Amniotic epithelial cell (primary cell): ENCODE measurements at regions not wholly inside any gene's neighbourhood (a gene's known extent, or its start where the extent isn't known, plus 50 kb on each side); places are given as distances from the start of the nearest gene placed in this dataset.

Source experiments
- DNase-seq: peaks from one replicate; pipeline ENCODE4 v3.0.0-alpha.2; 2010; ENCODE audit warnings: low read depth

DNA sequence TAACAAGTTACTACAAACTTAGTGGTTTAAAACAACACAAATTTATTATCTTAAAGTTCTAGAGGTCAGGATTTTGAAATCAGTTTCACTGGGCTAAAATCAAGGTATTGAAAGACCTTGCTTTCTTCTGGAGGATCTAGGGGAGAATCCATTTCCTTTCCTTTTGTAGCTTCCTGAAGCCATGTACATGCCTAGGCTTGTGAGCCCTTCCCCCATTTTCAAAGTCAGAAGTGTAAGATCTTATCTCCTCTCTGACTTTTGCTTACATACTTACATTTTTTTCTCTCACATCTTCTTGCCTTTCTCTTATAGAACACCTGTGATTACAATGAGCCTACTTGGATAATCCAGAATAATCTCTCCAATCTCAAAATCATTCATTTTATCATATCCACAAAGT lies 78.7 kb upstream of the MBOAT2 start:
- DNase-seq, result no peak

DNA sequence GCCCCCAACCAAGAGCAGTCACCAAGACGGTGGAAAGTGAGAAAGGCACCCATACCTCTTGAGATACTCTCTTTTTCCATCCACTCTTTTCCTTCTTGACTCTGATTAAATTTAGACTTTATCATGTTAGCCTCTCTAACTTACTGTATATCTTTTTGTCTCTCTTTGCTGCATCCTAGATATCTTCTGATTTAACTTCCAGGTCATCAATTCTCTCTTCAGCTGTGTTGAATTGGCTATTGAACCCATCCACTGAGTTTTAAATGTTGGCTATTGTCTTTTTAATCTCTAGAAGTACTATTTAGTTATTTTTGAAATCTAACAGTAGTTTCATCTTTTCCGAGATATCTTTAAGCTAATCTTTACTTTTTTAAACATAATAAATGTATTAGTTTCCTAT lies 78.3 kb upstream of the MBOAT2 start:
- no peak for DNase-seq

DNA sequence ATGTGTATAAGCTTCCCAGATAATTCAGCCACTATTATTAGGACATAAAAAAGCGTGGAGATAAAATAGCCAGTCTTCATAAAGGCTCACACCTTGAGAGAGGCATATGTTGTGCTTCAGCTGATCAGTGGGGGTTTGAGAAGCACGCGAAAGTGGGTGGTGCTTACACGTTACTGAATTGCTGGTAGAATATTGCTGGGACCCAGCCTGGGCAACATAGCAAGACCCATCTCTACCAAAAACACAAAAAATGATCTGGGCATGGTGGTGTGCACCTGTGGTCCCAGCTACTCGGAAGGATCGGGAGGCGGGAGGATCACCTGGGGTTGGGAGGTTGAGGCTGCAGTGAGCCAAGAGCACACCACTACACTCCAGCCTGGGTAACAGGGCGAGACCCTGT lies 74.9 kb upstream of the MBOAT2 start:
- no peak for DNase-seq

DNA sequence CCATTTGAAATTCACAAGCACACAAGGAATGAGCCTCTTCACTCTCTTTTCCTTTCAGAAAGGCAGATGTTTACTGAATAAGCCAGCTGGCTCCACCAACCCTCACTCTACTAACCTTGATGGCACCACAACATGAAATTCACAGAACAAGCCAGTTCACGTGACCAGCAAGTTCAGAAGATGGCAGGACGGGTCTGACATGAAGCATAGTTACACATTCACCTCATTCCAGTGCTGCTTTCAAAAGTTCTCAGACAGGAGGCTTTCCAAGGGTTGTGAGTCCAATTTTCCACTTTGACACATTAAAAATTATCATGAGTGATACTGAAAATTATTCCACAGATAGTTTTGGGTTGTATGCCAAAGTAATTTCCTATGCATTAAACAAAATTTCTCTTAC lies 74.2 kb upstream of the MBOAT2 start:
- no peak for DNase-seq

DNA sequence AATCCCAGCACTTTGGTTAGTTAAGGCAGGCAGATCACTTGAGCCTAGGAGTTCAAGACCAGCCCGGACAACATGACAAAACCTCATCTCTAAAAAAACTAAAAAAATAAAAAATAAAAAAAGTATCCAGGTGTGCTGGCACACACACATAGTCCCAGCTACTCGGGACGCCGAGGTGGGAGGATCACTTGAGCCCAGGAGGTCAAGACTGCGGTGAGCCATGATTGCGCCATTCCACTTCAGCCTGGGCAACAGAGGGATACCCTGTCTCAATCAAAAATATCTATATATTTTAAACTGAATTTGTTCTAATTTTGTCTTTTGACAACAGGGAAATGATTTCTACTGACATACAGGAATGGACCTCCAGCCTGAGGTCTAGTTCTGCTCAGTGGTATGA lies 73.3 kb upstream of the MBOAT2 start:
- no peak for DNase-seq

DNA sequence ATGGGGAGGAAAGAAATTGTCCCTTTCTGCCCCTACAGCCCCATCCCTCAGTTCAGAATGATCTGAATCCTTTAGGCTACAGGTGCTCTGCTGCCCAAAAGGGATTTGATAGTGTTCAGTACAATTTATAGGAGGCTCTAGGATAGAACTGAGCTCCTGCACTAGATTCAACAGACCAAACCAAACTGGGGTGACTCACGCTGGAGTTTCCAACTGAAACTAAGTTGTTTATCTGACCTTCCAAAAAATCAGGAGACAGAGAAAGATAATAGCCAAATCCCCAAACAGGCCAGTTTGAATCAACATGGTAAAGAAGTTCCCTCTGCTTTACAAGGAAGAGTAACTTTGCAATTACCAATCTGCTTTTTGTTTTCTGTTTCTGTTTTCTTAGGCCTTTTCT lies 72.7 kb upstream of the MBOAT2 start:
- peak; percentile 50 for DNase-seq

DNA sequence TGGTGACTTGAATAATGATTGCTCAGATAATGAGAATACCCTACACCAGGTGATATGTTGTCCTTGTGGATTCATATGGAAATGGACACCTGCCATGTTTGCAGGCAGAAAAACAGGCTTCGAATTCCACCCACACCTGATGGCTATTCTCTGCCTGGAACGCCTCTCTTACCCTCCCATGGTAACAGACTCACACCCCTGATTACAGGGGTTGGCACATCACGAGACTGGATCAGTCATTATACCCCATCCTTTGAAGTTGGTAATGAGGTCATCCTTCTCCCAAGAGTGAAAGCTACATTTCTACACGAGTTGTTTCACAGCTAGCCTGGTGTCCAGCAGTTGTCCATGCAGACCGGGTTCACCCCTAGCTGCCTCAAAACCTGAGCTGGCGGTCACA lies 71.4 kb upstream of the MBOAT2 start:
- DNase-seq, result no peak

DNA sequence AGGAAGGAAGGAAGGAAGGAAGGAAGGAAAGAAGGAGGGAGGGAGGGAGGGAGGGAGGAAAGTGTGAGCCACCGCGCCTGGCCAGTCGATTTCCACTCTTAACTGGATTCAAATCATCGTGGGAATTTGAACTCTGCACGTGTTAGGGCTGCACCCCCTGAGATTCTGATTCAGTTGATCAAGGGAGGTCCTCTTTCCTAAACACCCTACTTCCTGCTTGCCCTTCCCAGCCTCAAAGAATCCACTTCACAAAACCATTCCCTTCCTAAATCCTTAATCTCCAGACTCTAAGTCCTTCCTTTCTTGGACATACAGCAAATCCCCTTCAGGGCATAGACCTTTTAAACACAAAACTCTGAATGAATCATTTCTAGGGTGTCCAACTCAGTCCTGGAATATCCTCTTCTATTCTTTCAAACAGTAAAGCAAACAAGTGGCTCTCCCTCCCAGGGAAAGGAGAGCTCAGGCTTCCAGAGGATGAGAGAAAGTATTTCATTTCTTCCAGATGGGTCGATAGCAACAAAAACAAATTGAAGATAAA lies 68.2 kb upstream of the MBOAT2 start:
- no peak for DNase-seq

DNA sequence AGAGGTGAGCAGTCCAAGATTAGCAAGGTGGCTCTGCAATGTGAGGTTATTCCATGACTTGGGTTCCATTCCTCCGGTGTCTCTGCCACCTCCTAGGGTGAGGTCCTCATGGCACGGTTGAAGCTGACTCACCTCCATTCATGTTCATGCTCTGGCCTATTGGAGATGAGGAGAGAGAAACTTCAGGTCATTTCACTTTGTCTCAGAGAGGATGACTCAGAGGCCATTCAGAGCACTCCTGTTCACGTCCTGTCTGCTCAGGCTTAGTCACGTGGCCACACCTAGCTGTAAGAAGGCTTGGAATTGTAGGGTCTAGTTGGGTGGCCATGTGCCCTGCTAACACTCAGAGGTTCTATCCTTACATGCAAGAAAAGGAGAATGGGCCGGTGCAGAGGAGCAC lies 67.5 kb upstream of the MBOAT2 start:
- DNase-seq, result peak; percentile 70

DNA sequence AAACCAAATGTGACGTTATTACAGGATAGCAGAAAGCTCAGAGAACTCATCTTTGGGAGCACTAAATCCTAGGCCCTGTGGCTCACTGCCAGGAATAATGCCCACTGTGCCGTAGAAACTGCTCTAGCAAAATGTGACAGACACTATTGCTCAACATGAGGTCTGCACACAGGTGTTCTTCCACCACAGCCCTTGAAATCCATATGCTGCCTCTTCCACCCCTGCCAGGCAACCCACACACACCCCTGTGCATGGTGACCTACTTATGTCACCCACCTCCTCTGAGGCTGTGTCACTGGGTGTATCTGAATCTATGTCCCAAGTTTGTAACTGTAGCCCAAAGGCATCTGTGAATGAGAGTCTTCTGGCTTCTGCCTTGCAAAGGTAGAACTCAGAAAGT lies 66.1 kb upstream of the MBOAT2 start:
- no peak for DNase-seq

DNA sequence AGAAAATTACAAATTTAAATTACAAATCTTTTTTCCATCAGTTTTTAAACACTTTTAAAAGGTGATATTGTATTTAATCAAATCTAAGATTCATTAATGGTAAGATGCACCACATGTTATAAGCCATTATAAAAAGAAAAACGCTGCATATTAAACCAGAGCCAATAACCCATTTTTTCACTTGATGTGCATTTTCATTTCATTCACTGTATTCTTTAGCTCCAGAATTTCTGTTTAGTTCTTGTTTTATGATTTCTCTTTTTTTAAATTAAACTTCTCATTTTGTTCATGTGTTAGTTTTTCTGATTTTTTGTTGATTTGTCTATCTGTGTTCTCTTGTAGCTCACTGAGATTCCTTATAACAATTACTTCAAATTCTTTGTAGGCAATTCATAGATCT lies 62.4 kb upstream of the MBOAT2 start:
- no peak for DNase-seq

DNA sequence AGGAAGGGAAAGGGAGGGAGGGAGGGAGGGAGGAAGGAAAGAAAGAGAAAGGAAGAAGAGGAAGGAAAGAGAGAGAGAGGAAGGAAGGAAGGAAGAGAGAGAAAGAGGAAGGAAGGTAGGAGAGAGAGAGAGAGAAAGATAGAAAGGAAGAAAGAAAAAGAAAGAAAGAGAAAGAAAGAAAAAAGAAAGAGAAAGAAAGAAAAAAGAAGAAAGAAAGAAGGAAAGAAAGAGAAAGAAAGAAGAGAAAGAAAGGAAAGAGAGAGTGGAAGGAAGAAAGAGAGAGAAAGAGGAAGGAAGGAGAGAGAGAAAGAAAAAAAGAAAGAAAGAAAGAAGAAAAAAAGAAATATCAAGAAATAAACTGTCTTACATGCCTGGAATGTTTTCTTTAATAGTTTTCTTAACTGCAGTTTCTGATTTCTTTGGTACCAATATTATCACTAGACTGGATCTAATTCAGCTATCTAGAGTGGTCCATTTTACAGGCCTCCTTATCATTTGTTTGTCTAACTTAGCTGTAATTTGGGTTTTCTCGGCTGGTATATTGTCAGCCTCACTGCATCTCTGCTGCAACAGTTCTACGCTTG lies 59.6 kb upstream of the MBOAT2 start:
- no peak for DNase-seq

DNA sequence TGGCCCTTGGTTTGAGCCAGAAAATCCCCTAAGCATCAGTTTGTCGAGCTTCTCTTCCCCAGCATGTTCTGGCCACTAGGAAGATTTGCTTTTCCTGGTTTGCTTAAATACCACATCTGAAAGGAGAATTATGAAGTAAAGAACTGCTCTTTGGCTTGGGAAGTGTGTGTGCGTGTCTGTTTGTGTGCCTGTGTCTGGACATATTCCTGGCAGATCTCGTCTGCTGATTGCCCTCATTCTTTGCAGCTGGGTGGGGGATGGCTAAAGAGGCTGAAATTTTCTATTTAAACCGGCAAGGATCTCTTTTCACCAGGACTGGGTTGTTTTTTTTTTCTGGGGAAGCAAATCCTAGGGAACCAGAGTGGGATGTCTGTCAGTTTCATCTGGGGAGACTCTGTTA lies 57.3 kb upstream of the MBOAT2 start:
- DNase-seq, result peak; percentile 78

DNA sequence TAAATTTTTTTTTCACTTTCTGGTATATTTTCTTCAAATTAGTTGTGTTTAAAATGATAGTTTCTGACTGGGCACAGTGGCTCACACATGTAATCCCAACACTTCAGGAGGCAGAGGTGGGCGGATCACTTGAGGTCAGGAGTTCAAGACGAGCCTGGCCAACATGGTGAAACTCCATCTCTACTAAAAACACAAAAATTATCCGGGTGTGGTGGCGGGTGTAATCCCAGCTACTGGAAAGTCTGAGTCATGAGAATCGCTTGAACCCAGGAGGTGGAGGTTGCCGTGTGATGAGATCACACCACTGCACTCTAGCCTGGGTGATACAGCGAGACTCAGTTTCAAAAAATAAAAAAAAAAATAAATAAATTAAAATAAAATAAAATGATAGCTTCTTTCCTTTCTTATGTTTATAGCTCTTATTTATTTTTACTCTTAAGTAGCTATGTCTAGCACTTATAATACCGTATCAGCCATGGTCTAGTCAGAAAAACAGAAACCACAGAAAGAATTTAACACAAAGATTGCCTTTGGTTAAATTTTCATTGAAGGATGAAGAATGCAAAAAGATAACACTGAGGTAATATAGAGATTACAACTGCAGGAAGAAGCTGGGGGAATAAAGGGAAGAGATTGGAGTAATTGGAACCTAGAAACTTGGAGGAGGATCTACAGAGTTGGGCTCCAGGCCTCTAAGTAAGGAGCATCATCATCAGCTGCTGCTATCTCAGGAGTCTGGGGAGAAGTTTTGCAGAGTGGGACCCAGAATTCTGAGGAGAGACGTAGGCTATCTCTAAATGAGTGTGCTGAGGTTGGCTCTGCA lies 54.7 kb upstream of the MBOAT2 start:
- peak; percentile 96 for DNase-seq

DNA sequence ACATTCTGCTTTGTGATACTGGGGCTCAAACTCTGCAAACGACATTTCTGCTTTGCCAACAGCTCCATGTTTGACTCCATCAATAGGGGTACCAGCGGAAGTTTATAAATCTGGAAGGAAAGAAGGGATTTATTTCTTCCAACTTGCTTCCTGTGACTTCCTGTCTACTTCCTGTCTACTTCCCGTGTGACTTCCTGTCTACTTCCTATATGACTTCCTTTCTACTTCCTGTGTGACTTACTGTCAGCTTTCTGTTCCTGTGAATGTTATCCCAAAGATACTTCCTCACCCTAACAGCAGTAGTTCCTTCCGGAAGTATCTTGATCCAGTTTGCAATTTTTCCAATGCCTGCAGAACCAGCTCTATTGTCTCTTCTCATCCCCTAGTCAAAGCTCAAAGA lies 52.0 kb upstream of the MBOAT2 start:
- no peak for DNase-seq

DNA sequence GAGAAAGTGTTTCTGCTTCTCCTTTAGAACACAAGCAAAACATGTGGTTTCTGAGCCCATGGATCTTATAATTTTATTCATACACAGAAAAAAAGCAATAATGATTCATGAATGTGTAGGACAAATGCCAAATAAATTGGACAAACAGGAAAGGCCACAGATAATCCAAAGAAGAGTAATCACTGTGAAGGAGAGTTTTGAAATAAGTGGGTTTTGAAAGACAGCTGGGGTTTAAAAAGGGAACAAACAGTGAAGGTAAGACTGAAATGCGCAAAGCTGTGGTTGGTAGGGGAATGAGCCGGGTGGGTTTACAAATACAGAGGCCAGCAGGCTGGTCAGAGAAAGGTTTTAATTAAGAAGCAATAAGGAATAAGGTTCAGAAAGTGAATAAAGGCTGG lies 50.0 kb upstream of the MBOAT2 start:
- DNase-seq, result peak; percentile 81
